Ovary (tissue), 7 donors: ENCODE measurements at regions not wholly inside any gene's neighbourhood (a gene's known extent, or its start where the extent isn't known, plus 50 kb on each side); places are given as distances from the start of the nearest gene placed in this dataset.
"Not testable (repeated sequence)": the region's sequence is repeated elsewhere in the genome, so short reads cannot be mapped to it uniquely, and the experiment has no call there.

ENCODE experiments used
- DNase-seq, 5 donors: peaks; one replicate each; pipeline ENCODE4 v3.0.0-alpha.2; 2019 to 2020
- H3K27ac ChIP-seq, 2 donors: fragments of 200-600 bp; one replicate each; pipeline versions ENCODE4 v1.5.1 to v1.8.0; 2019 to 2022
- H3K27me3 ChIP-seq: fragments of 200-600 bp; one replicate; pipeline ENCODE4 v1.8.0; 2022
- H3K36me3 ChIP-seq: fragments of 200-600 bp; sonication (generic); one replicate; pipeline ENCODE4 v1.5.1; 2019
- H3K4me1 ChIP-seq: one replicate; pipeline ENCODE4 v1.8.1; 2013; ENCODE audit warnings: mild to moderate bottlenecking, moderate library complexity; ENCODE audit not compliant: insufficient read depth
- H3K4me3 ChIP-seq: fragments of 200-600 bp; sonication (generic); one replicate; pipeline ENCODE4 v1.5.1; 2017
- H3K9me3 ChIP-seq, 2 donors: fragments of 200-600 bp in 1 of 2; sonication (generic) in 1 of 2; one replicate each; pipeline versions ENCODE4 v1.5.1 to v1.8.1; 2013 to 2019; ENCODE audit warnings: mild to moderate bottlenecking in 1 of 2, moderate library complexity in 1 of 2
- EP300 ChIP-seq: sonication (generic); formaldehyde crosslinking; IDR thresholded peaks from one replicate; pipeline ENCODE4 v1.6.1; 2017; ENCODE audit warnings: antibody characterized with exemption
- POLR2A ChIP-seq: fragments of 450-650 bp; IDR thresholded peaks from one replicate; pipeline ENCODE4 v1.6.1; 2017; ENCODE audit warnings: antibody characterized with exemption, mild to moderate bottlenecking, moderate library complexity
- WGBS, 3 donors: extraction: QIAGEN DNeasy Blood & Tissue Kit in 1 of 3; methylation state at CpG; one replicate each; pipeline versions ENCODE4 v1.1.5 to v1.1.7; 2013 to 2017; 5-methylcytosine and 5-hydroxymethylcytosine counted together
- intact Hi-C, 4 donors: fragments of 100-400 bp; cut with DNase I; formaldehyde crosslinking; loops; one replicate each; pipeline versions ENCODE4 v1.11.0 to v1.15.1; 2022 to 2023
- TF ChIP-seq, protein P1 (sequence below), 3 donors: fragments of 450-650 bp in 2 of 3; fragments of 200-600 bp in 1 of 3; IDR thresholded peaks; one replicate each; pipeline versions ENCODE4 v1.5.1 to v1.8.0; 2016 to 2022; ENCODE audit warnings: antibody characterized with exemption in 3 of 3, mild to moderate bottlenecking in 1 of 3
- donor health status: DM: no; HTN: no; CAD: no; lungs with moderate emphysema.
- donor health status: DM: no; HTN: no; CAD: no.
- donor health status: Bipolar disorder and iron deficiency.
- donor health status: DM: no; HTN: no; CAD: no.
- donor health status: DM: yes; HTN: yes; CAD: no.

- DNase-seq: no peak
- Histone ChIP-seq H3K9me3 (no peaks in the 10 kb centered on the region), H3K27ac (no peak overlapping the region), H3K36me3 (no peaks in the 10 kb centered on the region), H3K27me3 (no peaks in the 10 kb centered on the region), H3K4me1 (no peaks in the 10 kb centered on the region), H3K4me3 (no peak overlapping the region)
- TF ChIP-seq, protein P1, sequence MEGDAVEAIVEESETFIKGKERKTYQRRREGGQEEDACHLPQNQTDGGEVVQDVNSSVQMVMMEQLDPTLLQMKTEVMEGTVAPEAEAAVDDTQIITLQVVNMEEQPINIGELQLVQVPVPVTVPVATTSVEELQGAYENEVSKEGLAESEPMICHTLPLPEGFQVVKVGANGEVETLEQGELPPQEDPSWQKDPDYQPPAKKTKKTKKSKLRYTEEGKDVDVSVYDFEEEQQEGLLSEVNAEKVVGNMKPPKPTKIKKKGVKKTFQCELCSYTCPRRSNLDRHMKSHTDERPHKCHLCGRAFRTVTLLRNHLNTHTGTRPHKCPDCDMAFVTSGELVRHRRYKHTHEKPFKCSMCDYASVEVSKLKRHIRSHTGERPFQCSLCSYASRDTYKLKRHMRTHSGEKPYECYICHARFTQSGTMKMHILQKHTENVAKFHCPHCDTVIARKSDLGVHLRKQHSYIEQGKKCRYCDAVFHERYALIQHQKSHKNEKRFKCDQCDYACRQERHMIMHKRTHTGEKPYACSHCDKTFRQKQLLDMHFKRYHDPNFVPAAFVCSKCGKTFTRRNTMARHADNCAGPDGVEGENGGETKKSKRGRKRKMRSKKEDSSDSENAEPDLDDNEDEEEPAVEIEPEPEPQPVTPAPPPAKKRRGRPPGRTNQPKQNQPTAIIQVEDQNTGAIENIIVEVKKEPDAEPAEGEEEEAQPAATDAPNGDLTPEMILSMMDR (IDR thresholded peaks at IDR 0.05): no peak
- TF ChIP-seq POLR2A (no peak), EP300 (no peak)
- intact Hi-C loops: no loop called here
Measured at GRCh38 chr5:39689919-39690318, 265.1 kb upstream of the DAB2 start.

- WGBS, 3 donors: 81 to 89% (median 88%) methylated on average over 8 of the region's 8 CpGs
- DNase-seq, H3K27me3 ChIP-seq, intact Hi-C loops, H3K36me3 ChIP-seq, H3K27ac ChIP-seq, H3K4me1 ChIP-seq, H3K9me3 ChIP-seq, H3K4me3 ChIP-seq: not testable (repeated sequence)
Measured at GRCh38 chr5:39687924-39688323, 263.1 kb upstream of the DAB2 start.

DNA sequence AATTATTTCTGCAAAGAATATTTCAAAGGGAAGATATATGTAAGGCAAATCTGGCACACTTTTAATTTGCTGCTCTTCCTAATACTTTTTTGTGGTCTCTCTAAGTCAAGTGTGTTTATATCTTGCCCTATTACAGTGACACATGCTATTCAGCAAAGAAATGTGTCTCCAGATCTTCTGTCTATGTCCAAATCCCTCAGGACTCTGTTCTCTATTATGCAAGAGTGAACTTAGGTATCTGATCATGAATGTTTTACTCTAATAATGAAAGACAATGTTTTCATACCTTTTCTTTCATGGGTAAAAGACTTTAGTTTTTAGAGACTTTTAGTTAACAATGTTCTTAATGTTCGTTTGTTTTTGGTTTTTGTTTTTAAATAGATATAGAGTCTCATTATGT lies 255.4 kb upstream of the DAB2 start:
- no peaks in the 10 kb centered on the region for H3K9me3 ChIP-seq
- no peak overlapping the region for H3K4me3 ChIP-seq
- H3K4me1 ChIP-seq: no peaks in the 10 kb centered on the region
- no peaks in the 10 kb centered on the region for H3K36me3 ChIP-seq
- H3K27me3 ChIP-seq: no peaks in the 10 kb centered on the region
- intact Hi-C loops: no loop called here
- TF ChIP-seq POLR2A: no peak
- no peak for TF ChIP-seq EP300
- TF ChIP-seq, protein P1 (IDR thresholded peaks at IDR 0.05): no peak
- no peak overlapping the region for H3K27ac ChIP-seq
- DNase-seq: no peak
- 49 to 72% (median 54%) methylated on average over 1 of the region's 1 CpG for WGBS, 3 donors

DNA sequence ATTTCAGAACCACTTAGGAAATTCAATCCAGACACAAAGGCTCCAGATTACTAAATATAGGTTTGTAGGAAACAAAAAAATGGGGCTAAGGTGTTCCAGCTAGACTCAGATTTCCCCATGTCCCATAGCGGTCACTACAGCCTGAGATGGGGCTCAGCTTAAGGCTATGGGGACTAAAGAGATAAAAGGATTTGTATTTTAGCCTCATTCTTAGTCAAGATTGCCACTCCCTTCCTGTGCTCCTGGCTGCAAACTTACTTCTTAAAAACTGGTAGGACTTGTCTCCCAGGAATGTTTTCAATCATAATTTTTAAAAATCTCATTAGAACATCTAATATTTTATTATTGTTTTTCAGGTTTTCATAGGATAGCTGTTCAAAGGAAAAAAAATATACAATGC lies 253.8 kb upstream of the DAB2 start:
- no peak overlapping the region for H3K4me3 ChIP-seq
- no peak for TF ChIP-seq EP300
- TF ChIP-seq, protein P1 (IDR thresholded peaks at IDR 0.05): no peak
- no peak for TF ChIP-seq POLR2A
- 83 to 93% (median 91%) methylated on average over 1 of the region's 1 CpG for WGBS, 3 donors
- no peaks in the 10 kb centered on the region for H3K27me3 ChIP-seq
- H3K4me1 ChIP-seq: no peaks in the 10 kb centered on the region
- H3K36me3 ChIP-seq: no peaks in the 10 kb centered on the region
- intact Hi-C loops: no loop called here
- DNase-seq: no peak
- H3K27ac ChIP-seq: no peak overlapping the region
- H3K9me3 ChIP-seq: no peaks in the 10 kb centered on the region

DNA sequence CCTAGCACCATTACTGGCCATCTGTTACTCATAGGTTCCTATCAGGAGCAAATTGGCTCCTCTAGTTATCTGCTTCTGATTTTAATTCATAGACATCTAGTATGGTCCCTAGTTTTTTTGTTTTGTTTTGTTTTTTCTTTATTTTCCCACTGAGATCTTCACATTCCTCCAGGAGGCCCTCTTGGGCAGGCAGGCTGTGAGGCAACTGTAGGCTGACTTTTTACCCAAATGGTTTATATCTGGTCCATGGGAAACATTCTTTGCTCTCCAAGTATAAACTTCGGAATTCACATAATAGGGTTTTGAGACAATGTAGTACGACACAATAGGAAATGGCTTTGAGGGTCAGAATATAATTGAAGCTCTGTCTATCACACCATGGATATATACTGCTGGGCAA lies 250.9 kb upstream of the DAB2 start:
- intact Hi-C loops: no loop called here
- 67 to 85% (median 73%) methylated on average over 2 of the region's 2 CpGs for WGBS, 3 donors
- Histone ChIP-seq H3K4me1 (no peaks in the 10 kb centered on the region), H3K27me3 (no peaks in the 10 kb centered on the region), H3K27ac (no peak overlapping the region), H3K9me3 (no peaks in the 10 kb centered on the region), H3K36me3 (no peaks in the 10 kb centered on the region), H3K4me3 (no peak overlapping the region)
- no peak for TF ChIP-seq POLR2A
- TF ChIP-seq EP300: no peak
- TF ChIP-seq, protein P1 (IDR thresholded peaks at IDR 0.05): no peak
- no peak for DNase-seq
